Adrenal gland (tissue), 9 donors: ENCODE measurements at regions not wholly inside any gene's neighbourhood (a gene's known extent, or its start where the extent isn't known, plus 50 kb on each side); places are given as distances from the start of the nearest gene placed in this dataset.

ENCODE experiments used
- DNase-seq, 7 donors: peaks; one replicate each; pipeline ENCODE4 v3.0.0-alpha.2; 2019 to 2020
- H3K27ac ChIP-seq, 5 donors: fragments of 200-600 bp; sonication (generic) in 4 of 5; 1 replicate in 3 of 5; 2 replicates in 2 of 5; pipeline versions ENCODE4 v1.5.1 to v1.8.0; 2016 to 2020; ENCODE audit warnings: mild to moderate bottlenecking in 1 of 5
- H3K27me3 ChIP-seq: fragments of 200-600 bp; 2 replicates; pipeline ENCODE4 v1.8.0; 2021
- H3K36me3 ChIP-seq, 2 donors: fragments of 200-600 bp; replicated peaks in 1 of 2; 1 replicate in 1 of 2; 2 replicates in 1 of 2; pipeline versions ENCODE4 v1.5.1 to v1.8.0; 2018 to 2022
- H3K4me1 ChIP-seq, 2 donors: fragments of 200-600 bp; replicated peaks in 1 of 2; 1 replicate in 1 of 2; 2 replicates in 1 of 2; pipeline versions ENCODE4 v1.5.1 to v1.8.0; 2018 to 2021
- H3K4me3 ChIP-seq, 4 donors: fragments of 200-600 bp; sonication (generic) in 3 of 4; one replicate each; pipeline ENCODE4 v1.5.1; 2016 to 2018
- H3K9me3 ChIP-seq, 3 donors: fragments of 200-600 bp; sonication (generic) in 1 of 3; replicated peaks in 1 of 3; 1 replicate in 2 of 3; 2 replicates in 1 of 3; pipeline versions ENCODE4 v1.5.1 to v1.8.0; 2016 to 2021
- POLR2A ChIP-seq, 2 donors: fragments of 450-650 bp; IDR thresholded peaks; one replicate each; pipeline ENCODE4 v1.6.1; 2017; ENCODE audit warnings: antibody characterized with exemption in 2 of 2, mild to moderate bottlenecking in 2 of 2, moderate library complexity in 1 of 2
- WGBS, 4 donors: extraction: QIAGEN DNeasy Blood & Tissue Kit in 2 of 4; methylation state at CpG; one replicate each; pipeline versions ENCODE4 v1.1.5 to v1.1.7; 2013 to 2017; 5-methylcytosine and 5-hydroxymethylcytosine counted together
- intact Hi-C, 2 donors: fragments of 100-400 bp; cut with DNase I; formaldehyde crosslinking; loops; one replicate each; pipeline versions ENCODE4 v1.14.1 to v1.15.0; 2022 to 2023
- TF ChIP-seq, protein P1 (sequence below), 6 experiments: fragments of 450-650 bp in 4 of 6; fragments of 200-600 bp in 2 of 6; sonication (generic) in 1 of 6; IDR thresholded peaks; 1 replicate in 5 of 6; 2 replicates in 1 of 6; pipeline versions ENCODE4 v1.5.1 to v1.8.0; 2016 to 2021; ENCODE audit warnings: antibody characterized with exemption in 6 of 6, mild to moderate bottlenecking in 2 of 6, moderate library complexity in 1 of 6
- donor health status: healthy with polysubstance abuse.
- donor health status: Bipolar disorder and iron deficiency.
- donor health status: DM: yes; HTN: yes; CAD: no.
- donor health status: DM: no; HTN: no; CAD: no.
- donor health status: DM: no; HTN: no; CAD: no.

DNA sequence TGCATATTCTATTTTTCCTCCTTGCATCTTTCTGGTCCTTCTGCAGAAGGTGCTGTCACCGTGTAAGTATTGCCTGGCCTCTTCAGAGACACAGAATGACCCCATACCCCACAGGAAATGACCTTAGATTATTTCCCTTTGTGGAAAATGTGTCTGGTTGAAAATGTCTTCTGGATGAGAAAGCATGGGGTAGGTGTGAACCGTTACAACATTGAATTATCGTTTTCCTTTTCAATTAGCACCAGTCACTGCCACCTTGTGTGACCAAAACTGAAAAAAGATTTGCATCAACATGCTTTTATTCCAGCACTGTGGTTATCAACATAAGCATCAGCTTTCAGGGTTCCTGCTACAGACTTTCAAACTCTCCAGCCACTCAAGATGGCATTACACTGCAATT is 58.0 kb upstream of the CELF2 start:
- Histone ChIP-seq H3K27me3 (no peaks in the 10 kb centered on the region), H3K4me1 (no peaks in the 10 kb centered on the region), H3K27ac (no peak overlapping the region), H3K9me3 (no peaks in the 10 kb centered on the region), H3K4me3 (no peak overlapping the region), H3K36me3 (no peaks in the 10 kb centered on the region)
- DNase-seq = no peak
- WGBS, 4 donors = 51 to 70% (median 61%) methylated on average over 3 of the region's 3 CpGs
- TF ChIP-seq, protein P1, sequence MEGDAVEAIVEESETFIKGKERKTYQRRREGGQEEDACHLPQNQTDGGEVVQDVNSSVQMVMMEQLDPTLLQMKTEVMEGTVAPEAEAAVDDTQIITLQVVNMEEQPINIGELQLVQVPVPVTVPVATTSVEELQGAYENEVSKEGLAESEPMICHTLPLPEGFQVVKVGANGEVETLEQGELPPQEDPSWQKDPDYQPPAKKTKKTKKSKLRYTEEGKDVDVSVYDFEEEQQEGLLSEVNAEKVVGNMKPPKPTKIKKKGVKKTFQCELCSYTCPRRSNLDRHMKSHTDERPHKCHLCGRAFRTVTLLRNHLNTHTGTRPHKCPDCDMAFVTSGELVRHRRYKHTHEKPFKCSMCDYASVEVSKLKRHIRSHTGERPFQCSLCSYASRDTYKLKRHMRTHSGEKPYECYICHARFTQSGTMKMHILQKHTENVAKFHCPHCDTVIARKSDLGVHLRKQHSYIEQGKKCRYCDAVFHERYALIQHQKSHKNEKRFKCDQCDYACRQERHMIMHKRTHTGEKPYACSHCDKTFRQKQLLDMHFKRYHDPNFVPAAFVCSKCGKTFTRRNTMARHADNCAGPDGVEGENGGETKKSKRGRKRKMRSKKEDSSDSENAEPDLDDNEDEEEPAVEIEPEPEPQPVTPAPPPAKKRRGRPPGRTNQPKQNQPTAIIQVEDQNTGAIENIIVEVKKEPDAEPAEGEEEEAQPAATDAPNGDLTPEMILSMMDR (IDR thresholded peaks at IDR 0.05) = no peak
- no peak for TF ChIP-seq POLR2A (IDR thresholded peaks at IDR 0.05)
- intact Hi-C loops = no loop called here

DNA sequence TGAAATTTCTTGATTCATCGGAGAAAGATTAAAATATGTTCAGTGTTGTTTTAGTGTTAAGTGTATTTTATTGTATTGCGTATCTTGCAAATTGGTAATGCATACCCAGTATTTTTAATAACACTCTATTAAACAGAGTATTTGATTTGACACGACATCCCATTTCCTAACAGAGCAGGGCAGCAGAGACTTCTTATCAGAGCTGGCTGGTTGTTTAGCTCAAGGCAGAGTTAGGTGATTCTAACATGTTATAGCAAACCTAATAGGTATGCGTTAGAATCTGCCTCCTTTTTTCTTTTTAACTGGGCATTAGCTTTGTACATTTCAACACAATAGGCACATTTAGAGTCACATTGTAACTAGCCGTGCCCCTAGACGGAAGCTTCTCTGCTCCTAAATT is 57.1 kb upstream of the CELF2 start:
- H3K4me1 ChIP-seq = no peaks in the 10 kb centered on the region
- intact Hi-C loops = no loop called here
- H3K27me3 ChIP-seq = no peaks in the 10 kb centered on the region
- no peaks in the 10 kb centered on the region for H3K9me3 ChIP-seq
- TF ChIP-seq, protein P1 (IDR thresholded peaks at IDR 0.05) = no peak
- TF ChIP-seq POLR2A (IDR thresholded peaks at IDR 0.05) = no peak
- 77 to 83% (median 78%) methylated on average over 6 of the region's 6 CpGs for WGBS, 4 donors
- no peak overlapping the region for H3K4me3 ChIP-seq
- no peaks in the 10 kb centered on the region for H3K36me3 ChIP-seq
- no peak overlapping the region for H3K27ac ChIP-seq
- DNase-seq = no peak

DNA sequence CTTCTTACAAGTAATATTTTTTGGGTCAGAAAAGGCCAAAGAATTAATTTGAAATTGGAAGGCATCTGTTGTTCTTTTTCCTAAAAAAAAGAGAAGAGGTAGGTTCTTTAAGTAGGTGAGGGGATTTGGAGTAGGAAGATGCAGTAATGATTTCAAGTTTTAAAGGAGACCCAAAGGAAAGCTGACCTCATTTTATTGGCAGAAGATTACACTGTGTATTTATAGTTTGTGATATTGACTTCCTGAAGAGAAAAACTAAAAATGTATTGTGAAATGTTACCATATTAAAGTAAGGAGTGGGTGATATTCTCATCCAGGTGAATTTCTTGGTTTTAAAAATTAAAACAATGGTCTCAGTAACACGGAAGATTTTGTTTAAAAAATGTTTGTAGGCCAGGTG is 56.6 kb upstream of the CELF2 start:
- no peak for DNase-seq
- TF ChIP-seq, protein P1 (IDR thresholded peaks at IDR 0.05) = no peak
- no peak for TF ChIP-seq POLR2A (IDR thresholded peaks at IDR 0.05)
- Histone ChIP-seq H3K9me3 (no peaks in the 10 kb centered on the region), H3K36me3 (no peaks in the 10 kb centered on the region), H3K27me3 (no peaks in the 10 kb centered on the region), H3K27ac (no peak overlapping the region), H3K4me3 (no peak overlapping the region), H3K4me1 (no peaks in the 10 kb centered on the region)
- intact Hi-C loops = no loop called here
- WGBS, 4 donors = 74 to 85% (median 81%) methylated on average over 1 of the region's 1 CpG

DNA sequence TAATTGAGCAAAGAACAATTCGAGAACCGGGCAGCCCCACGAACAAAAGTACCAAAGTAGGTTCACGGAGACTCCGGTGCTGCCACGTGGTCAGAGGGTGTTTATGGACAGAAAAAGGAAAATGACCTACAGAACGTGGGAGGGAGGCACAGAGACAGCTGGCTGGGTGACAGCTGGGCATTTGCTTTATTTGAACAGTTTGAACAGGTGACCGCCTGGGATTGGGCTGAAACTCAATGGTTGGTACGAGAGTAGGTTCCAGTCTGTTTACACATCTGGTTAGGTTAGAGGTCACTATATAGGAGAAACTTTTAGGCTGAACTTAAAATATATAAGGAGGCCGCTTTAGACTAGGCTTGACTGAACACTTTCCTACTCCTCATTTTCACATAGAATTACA is 50.6 kb upstream of the CELF2 start:
- TF ChIP-seq, protein P1 (IDR thresholded peaks at IDR 0.05) = no peak
- no peak for TF ChIP-seq POLR2A (IDR thresholded peaks at IDR 0.05)
- intact Hi-C loops = no loop called here
- H3K4me1 ChIP-seq = no peaks in the 10 kb centered on the region
- no peaks in the 10 kb centered on the region for H3K36me3 ChIP-seq
- no peaks in the 10 kb centered on the region for H3K27me3 ChIP-seq
- H3K9me3 ChIP-seq = no peaks in the 10 kb centered on the region
- H3K4me3 ChIP-seq = no peak overlapping the region
- no peak for DNase-seq
- WGBS, 4 donors = 85 to 89% (median 86%) methylated on average over 10 of the region's 10 CpGs
- H3K27ac ChIP-seq = no peak overlapping the region
